PC-9 (cell line): ENCODE measurements at regions not wholly inside any gene's neighbourhood (a gene's known extent, or its start where the extent isn't known, plus 50 kb on each side); places are given as distances from the start of the nearest gene placed in this dataset.

Experiments used
- EZH2 ChIP-seq: fragments of 200-600 bp; sonication (generic); IDR thresholded peaks from 2 replicates; pipeline ENCODE4 v1.8.0; 2017; ENCODE audit warnings: antibody characterized with exemption, low read depth
- TF ChIP-seq, protein P1 (sequence below): fragments of 200-600 bp; sonication (generic); conservative IDR thresholded peaks from 2 replicates; pipeline ENCODE4 v1.6.1; 2017; ENCODE audit warnings: mixed run types, antibody characterized with exemption, mild to moderate bottlenecking, moderate library complexity

DNA sequence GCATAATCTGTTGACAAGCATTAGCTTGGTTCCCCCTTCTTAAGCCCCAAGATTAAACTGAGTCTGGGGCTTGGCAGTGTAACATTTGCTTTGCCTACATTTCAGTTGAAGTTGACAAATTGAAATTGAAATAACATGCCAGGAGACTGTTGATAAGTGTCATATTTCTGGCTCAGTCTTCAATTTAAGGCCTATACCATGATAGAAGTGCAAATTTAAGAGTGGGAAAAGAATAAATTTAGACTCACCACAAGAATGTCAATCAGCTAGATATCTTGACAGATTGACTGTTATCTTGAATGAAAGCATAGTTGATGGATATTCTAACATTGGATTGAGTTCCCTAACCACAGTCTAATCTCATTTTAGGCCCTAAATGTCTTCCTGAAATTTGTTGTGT, 117.6 kb downstream of the MAGEB17 start:
- TF ChIP-seq, protein P1, sequence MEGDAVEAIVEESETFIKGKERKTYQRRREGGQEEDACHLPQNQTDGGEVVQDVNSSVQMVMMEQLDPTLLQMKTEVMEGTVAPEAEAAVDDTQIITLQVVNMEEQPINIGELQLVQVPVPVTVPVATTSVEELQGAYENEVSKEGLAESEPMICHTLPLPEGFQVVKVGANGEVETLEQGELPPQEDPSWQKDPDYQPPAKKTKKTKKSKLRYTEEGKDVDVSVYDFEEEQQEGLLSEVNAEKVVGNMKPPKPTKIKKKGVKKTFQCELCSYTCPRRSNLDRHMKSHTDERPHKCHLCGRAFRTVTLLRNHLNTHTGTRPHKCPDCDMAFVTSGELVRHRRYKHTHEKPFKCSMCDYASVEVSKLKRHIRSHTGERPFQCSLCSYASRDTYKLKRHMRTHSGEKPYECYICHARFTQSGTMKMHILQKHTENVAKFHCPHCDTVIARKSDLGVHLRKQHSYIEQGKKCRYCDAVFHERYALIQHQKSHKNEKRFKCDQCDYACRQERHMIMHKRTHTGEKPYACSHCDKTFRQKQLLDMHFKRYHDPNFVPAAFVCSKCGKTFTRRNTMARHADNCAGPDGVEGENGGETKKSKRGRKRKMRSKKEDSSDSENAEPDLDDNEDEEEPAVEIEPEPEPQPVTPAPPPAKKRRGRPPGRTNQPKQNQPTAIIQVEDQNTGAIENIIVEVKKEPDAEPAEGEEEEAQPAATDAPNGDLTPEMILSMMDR = no peak
- no peak for TF ChIP-seq EZH2
